ENCODE measurements at regions not wholly inside any gene's neighbourhood (a gene's known extent, or its start where the extent isn't known, plus 50 kb on each side); places are given as distances from the start of the nearest gene placed in this dataset.
"Not testable (repeated sequence)": the region's sequence is repeated elsewhere in the genome, so short reads cannot be mapped to it uniquely, and the experiment has no call there.

DNA sequence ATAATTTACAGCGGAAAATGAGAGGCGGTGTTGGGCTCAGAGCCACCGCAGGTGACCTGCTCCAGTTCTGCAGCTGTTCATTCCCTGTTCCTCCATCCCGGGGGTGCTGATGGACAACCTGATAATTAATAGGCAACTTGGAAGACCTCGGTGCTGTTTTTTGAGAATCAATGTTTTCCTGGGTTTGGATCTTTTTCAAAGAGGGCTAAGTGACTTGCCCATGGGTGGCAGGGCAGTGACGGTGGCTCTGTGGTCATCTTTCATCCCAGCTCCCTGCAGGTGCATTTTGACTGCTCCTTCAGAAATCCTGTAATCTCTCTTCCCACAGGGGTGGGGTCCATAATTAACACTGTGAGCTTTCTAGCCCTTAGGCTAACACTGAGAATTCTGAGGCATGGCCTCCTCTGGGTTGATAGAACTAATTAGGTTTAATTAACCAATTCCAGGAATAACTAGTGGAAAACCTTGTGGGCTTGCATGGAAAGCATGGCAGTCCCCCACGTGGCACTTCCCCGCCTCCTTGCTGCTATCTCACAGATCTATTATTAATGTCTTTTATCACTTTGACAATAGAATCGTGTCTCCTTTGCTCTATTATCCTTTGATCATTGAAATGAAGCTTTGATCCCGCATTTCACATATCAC lies 217.9 kb downstream of the GLRX3 start:
- Histone ChIP-seq H3K27ac (no peak overlapping the region), H3K4me3 (no peak overlapping the region), H3K36me3 (no peaks in the 10 kb centered on the region), H3K9me3 (peaks cover 0 to 8% (median 0%) of the 10 kb centered on the region in 4 donors), H3K4me1 (no peaks in the 10 kb centered on the region), H3K27me3 (no peaks in the 10 kb centered on the region)
- no peak for TF ChIP-seq POLR2A (IDR thresholded peaks at IDR 0.05)
- TF ChIP-seq, protein P1, sequence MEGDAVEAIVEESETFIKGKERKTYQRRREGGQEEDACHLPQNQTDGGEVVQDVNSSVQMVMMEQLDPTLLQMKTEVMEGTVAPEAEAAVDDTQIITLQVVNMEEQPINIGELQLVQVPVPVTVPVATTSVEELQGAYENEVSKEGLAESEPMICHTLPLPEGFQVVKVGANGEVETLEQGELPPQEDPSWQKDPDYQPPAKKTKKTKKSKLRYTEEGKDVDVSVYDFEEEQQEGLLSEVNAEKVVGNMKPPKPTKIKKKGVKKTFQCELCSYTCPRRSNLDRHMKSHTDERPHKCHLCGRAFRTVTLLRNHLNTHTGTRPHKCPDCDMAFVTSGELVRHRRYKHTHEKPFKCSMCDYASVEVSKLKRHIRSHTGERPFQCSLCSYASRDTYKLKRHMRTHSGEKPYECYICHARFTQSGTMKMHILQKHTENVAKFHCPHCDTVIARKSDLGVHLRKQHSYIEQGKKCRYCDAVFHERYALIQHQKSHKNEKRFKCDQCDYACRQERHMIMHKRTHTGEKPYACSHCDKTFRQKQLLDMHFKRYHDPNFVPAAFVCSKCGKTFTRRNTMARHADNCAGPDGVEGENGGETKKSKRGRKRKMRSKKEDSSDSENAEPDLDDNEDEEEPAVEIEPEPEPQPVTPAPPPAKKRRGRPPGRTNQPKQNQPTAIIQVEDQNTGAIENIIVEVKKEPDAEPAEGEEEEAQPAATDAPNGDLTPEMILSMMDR (IDR thresholded peaks at IDR 0.05) = no peak
- WGBS, 2 donors = 82 to 83% methylated on average over 10 of the region's 10 CpGs
- DNase-seq (ENCODE audit: low spot score in 2 of 2) = no peak

DNA sequence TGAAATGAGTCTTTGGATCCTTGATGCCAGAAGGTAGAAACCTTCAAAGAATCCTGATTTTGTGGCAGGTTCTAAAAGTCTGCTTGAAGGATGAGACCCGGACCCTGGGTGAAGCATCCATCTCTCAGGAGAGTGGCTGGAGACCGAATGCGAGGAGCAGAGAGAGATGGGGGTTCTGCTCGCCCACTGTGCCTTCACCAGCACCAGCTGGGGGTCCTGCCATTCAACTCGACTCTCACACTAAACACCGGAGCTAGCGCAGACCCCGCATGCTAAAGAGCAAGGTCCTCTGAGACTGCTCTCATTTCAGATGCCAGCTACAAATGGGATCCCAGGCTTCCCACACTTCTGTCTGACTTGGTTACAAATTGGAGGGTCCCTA lies 218.4 kb downstream of the GLRX3 start:
- Histone ChIP-seq H3K27me3 (no peaks in the 10 kb centered on the region), H3K9me3 (peaks cover 0 to 12% (median 0%) of the 10 kb centered on the region in 4 donors), H3K27ac (no peak overlapping the region), H3K4me1 (no peaks in the 10 kb centered on the region), H3K36me3 (no peaks in the 10 kb centered on the region), H3K4me3 (no peak overlapping the region)
- TF ChIP-seq, protein P1 (IDR thresholded peaks at IDR 0.05) = no peak
- no peak for TF ChIP-seq POLR2A (IDR thresholded peaks at IDR 0.05)
- TF ChIP-seq EP300 (IDR thresholded peaks at IDR 0.05) = no peak
- 88 to 93% methylated on average over 8 of the region's 8 CpGs for WGBS, 2 donors
- DNase-seq (ENCODE audit: low spot score in 2 of 2) = no peak

DNA sequence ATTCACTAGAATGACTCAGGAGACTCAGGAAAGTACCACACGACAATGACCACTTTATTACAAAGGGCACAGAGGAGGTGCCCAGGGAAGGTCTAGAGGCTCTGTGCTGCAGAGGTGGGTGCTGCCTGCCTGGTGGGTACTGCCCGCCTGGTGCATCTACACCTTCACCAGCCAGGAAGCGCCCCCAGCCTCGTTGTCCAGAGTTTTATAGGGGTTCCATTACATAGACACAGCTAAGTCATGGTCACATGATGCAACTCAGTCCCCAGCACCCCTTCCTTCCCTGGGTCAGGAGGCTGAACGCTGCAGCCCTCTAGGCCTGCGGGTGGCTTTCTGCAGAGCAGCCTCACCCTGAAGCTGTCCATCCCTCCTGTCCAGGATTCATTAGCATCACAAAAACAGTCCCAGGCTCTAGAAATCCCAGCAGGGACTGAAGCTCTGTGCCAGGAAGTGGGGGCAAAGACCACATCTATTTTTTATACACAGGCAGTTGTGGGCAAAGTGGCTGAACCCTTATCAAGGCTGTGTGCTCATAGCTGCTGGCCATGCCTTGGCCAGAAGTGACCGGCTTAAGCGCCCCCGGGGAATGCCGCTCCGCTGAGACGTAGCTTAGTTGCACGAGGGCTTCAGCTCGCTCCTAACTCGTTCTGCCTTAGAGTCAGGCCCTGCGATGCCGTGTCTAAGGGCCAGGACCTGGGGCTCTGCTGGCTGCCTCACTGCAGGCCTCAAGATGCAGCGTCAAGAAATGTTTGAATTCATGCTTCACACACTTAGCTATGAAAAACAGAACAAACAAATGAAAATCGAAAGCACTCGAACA lies 219.0 kb downstream of the GLRX3 start:
- Histone ChIP-seq H3K9me3 (peaks cover 0 to 14% (median 0%) of the 10 kb centered on the region in 4 donors), H3K4me1 (no peaks in the 10 kb centered on the region), H3K4me3 (no peak overlapping the region), H3K36me3 (no peaks in the 10 kb centered on the region), H3K27ac (no peak overlapping the region), H3K27me3 (no peaks in the 10 kb centered on the region)
- no peak for DNase-seq (ENCODE audit: low spot score in 2 of 2)
- no peak for TF ChIP-seq POLR2A (IDR thresholded peaks at IDR 0.05)
- TF ChIP-seq, protein P1 (IDR thresholded peaks at IDR 0.05) = no peak
- no peak for TF ChIP-seq EP300 (IDR thresholded peaks at IDR 0.05)
- WGBS, 2 donors = 77 to 83% methylated on average over 16 to 20 of the region's 20 CpGs

DNA sequence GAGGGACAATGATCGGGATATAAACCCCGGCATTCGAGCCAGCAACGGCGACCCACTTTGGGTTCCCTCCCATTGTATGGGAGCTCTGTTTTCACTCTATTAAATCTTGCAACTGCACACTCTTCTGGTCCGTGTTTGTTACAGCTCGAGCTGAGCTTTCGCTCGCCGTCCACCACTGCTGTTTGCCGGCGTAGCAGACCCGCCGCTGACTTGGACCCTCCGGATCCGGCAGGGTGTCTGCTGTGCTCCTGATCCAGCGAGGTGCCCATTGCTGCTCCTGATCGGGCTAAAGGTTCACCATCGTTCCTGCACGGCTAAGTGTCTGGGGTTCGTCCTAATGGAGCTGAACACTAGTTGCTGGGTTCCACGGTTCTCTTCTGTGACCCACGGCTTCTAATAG lies 220.2 kb downstream of the GLRX3 start:
- H3K9me3 ChIP-seq = peaks cover 0 to 14% (median 0%) of the 10 kb centered on the region in 4 donors
- DNase-seq (ENCODE audit: low spot score in 2 of 2); H3K4me1 ChIP-seq; H3K27me3 ChIP-seq; H3K27ac ChIP-seq; H3K36me3 ChIP-seq; H3K4me3 ChIP-seq: not testable (repeated sequence)
- WGBS, 2 donors = 87 to 88% methylated on average over 23 of the region's 23 CpGs

DNA sequence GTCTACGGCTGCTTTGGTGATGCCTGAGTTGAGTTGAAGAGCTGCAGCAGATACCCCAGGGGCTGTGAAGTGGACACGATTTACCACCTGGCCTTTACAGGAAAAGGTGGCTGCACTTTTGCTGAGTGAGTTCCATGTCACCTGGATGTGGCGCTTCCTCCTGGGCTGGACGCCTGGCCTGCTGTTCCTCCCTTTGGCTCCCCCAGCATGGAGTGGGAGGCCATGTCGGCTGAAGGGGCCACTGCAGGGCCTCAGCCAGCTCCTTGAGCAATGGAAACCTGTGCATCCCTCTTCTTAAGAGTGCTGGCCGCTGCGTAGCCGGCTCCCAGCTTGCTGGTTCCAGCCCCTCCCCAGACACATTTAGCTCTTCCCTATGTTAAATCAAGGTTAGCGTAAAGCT lies 221.0 kb downstream of the GLRX3 start:
- DNase-seq (ENCODE audit: low spot score in 2 of 2) = no peak
- Histone ChIP-seq H3K27me3 (no peaks in the 10 kb centered on the region), H3K4me1 (no peaks in the 10 kb centered on the region), H3K9me3 (peaks cover 0 to 14% (median 0%) of the 10 kb centered on the region in 4 donors), H3K27ac (no peak overlapping the region), H3K4me3 (no peak overlapping the region), H3K36me3 (no peaks in the 10 kb centered on the region)
- TF ChIP-seq, protein P1 (IDR thresholded peaks at IDR 0.05) = no peak
- no peak for TF ChIP-seq POLR2A (IDR thresholded peaks at IDR 0.05)
- 85 to 91% methylated on average over 9 of the region's 9 CpGs for WGBS, 2 donors
